GM19240 (cell line): ENCODE measurements at regions not wholly inside any gene's neighbourhood (a gene's known extent, or its start where the extent isn't known, plus 50 kb on each side); places are given as distances from the start of the nearest gene placed in this dataset.

Source experiments
- DNase-seq: peaks from one replicate; pipeline ENCODE4 v3.0.0; 2011; ENCODE audit warnings: low spot score; ENCODE audit not compliant: insufficient read length

- no peak for DNase-seq
These were observed 217.3 kb upstream of the KLF4 start for GRCh38 chr9:107706701-107707427.

GRCh38 chr9:107705521-107705920 is 216.0 kb upstream of the KLF4 start:
- no peak for DNase-seq

- DNase-seq = no peak
These were observed 215.2 kb upstream of the KLF4 start for GRCh38 chr9:107704774-107705173.

DNA sequence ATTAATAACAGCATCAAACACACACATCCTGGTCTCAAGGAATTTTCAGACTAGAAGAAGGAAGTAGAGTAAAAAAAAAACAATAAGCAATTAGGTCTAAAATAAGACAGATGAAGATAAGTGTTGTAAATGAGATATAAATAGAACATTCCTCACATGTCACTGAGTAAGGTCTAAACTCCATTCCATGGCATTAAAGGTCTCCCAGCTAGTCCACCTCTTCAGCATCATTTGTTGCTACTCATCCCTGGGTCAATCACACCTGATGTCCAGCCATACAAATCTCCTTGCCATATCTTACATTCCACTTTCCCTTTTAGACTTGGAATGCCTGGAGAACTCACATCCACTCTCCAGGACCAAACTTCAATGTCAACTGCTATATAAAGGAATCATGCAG is 214.1 kb upstream of the KLF4 start:
- no peak for DNase-seq

GRCh38 chr9:107700847-107701246 is 211.3 kb upstream of the KLF4 start:
- no peak for DNase-seq

GRCh38 chr9:107699231-107699630 is 209.7 kb upstream of the KLF4 start:
- no peak for DNase-seq

GRCh38 chr9:107698779-107699178 is 209.2 kb upstream of the KLF4 start:
- no peak for DNase-seq

DNA sequence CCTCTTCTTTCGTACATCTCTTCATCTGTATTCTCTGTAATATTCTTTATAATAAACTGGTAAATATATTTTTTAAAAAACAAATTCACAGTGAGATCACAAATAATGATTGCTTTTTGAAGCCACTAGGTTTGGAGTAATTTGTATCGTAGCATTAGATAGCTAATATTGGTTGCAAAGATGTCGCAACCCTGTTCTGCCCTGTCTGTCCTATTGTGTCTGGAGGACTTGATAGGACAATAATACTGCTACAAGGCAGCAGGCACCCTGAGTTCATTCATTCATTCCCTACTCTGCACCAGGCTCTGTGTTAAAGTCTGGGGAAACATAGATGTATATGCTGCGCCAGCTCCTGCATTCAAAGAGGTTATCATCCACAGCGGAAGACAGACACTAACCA is 206.7 kb upstream of the KLF4 start:
- DNase-seq = no peak

GRCh38 chr9:107694390-107694789 is 204.8 kb upstream of the KLF4 start:
- no peak for DNase-seq

- DNase-seq = no peak
These were observed 204.2 kb upstream of the KLF4 start for GRCh38 chr9:107693625-107694326.

DNA sequence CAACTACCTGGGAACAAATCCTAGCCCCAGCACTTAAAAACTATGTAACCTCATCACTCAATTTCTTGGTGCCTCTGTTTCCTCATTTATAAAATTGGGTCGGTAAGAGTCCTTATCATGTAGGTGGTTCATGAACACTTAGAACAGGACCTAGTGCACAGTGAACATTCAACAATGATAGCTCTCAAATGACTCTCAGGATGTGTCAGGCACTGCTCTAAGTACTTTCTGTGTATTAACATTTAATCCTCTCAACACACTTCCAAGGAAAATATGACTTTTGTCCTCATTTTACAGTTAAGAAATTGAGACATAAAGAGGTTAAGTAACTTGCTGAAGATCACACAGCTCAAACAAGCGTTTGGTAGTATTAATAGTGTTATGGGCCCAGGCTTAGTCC is 202.1 kb upstream of the KLF4 start:
- DNase-seq = no peak

DNA sequence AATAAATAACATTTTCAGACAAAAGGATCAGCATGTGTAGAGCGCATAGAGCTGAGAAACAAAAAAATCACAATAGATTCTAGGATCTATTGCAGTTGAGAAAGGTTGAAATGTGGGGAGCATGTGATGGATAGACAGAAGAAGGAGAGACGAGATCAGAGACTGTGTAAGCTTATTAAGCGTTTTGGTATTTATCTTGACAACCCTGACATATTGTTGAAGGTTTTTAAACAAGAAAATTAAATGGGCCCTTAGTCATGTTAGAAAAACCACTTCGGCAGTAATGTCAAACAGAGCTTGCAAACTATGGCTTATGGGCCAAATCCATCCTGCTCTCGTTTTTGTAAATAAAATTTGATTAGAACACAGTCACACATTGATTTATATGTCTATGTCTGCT is 200.5 kb upstream of the KLF4 start:
- no peak for DNase-seq

DNA sequence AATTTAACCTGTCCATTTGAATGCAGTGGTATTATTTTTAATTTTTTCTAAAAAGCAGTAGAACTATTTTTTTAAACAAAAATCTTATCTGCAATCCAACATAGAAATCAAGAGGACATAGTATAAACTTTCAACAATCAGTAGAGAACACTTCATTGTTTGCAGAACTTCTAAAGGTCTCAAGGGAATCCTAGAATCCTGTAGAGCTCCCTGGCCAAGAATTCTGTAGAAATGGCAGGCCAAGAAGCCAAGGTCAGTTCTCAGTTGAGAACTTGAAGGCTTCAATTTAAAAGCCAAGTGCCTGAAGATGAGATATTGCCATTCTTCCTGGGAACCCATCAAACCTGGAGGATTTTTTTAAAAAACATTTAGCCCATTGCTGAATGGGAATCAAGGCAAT is 199.2 kb upstream of the KLF4 start:
- DNase-seq = no peak

GRCh38 chr9:107685901-107686300 is 196.3 kb upstream of the KLF4 start:
- DNase-seq = no peak

- DNase-seq = no peak
These were observed 195.8 kb upstream of the KLF4 start for GRCh38 chr9:107685376-107685775.

- DNase-seq = no peak
These were observed 194.7 kb upstream of the KLF4 start for GRCh38 chr9:107684224-107684623.

GRCh38 chr9:107683566-107683965 is 194.0 kb upstream of the KLF4 start:
- DNase-seq = no peak

- DNase-seq = no peak
These were observed 192.4 kb upstream of the KLF4 start for GRCh38 chr9:107681988-107682387.

- DNase-seq = no peak
These were observed 186.0 kb upstream of the KLF4 start for GRCh38 chr9:107675351-107676259.

DNA sequence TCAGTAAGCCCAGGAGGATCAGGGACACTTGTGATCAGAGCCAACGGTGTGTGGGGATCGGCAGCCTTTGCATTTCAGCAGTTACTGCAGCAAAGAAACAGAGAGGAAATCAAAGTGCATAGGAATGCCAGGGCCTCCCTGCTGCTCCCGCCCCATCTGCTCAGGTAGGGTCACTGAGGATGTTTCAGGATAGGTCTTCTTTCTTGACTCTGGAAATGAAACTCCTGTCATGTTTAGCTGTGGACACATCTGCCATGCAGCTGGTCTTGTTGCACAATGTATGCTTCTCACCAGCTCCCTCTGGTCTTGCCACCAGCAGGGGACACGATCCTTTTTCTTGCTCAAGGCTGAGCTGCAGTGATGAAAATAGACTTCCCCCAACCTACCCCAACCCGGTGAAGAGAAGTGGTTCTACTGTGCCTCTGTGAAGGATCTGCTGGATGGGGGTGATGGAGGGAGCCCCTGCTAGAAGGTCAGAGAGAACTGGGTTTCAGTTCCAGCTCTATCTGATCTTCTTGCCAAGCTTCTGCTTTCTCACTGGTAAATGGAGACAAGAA is 185.2 kb upstream of the KLF4 start:
- DNase-seq = no peak

DNA sequence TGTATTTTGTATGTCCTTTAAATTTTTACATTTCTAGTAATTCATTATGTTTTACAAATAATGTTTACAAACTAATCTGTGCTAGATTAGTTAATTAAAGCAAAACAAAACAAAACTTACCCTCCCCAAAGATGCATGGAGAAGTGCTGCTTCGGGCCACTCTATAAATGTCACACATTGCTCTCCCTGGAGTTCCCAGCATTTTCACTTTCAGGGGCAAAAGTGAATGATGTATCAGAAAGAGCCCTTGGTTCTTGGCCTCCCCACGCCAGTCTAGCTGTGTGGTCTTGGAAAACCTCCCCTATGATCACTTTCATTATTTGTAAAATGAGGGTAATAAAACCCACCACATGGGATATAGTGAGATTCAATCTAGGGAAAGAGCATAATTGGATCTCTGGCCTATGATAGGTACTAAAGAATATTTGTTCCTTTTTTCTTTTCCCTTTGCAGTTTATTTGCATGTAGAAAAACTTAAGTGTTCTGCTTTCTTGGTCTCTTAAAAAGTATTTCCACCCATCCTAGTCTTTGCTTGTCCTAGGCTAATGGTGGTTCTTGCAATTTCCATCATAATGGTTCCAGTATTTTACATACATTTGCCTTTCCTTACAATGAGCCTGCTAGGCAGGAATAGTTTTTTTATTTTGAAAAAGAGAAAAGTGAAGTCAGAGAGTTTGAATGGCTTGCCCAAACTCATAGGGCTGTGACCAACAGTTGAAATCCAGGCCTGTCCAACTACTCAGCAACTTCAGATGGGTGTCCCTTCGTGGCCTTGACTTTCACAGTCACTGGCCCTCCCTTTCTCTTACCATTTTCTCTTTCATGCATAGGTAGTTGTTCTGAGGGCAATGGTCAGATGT is 184.5 kb upstream of the KLF4 start:
- no peak for DNase-seq
